Fibroblast of skin of scalp (primary cell): ENCODE measurements at regions not wholly inside any gene's neighbourhood (a gene's known extent, or its start where the extent isn't known, plus 50 kb on each side); places are given as distances from the start of the nearest gene placed in this dataset.
"Not testable (repeated sequence)": the region's sequence is repeated elsewhere in the genome, so short reads cannot be mapped to it uniquely, and the experiment has no call there.

Experiments
- DNase-seq: peaks from one replicate; pipeline ENCODE4 v3.0.0-alpha.2; 2013

DNA sequence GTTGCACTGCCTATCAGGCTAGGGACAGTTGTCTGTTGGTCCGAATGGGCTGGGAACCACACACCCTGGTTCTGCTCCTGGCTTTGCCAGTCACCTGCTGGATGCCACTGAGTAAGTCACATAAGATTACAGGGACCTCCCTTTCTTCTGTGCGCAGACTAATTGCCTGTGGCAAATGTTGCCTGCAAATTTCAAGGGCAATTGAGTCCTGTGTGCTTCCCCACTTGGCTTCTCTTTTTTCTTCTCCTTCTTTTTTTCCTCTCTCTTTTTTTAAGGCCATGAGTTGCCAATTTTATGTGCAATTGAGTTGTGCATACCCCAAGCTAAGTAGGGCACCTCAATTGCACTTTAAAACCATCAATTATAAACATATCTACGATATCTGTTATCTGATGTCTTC, 963.4 kb downstream of the MCTP2 start:
- DNase-seq: no peak

DNA sequence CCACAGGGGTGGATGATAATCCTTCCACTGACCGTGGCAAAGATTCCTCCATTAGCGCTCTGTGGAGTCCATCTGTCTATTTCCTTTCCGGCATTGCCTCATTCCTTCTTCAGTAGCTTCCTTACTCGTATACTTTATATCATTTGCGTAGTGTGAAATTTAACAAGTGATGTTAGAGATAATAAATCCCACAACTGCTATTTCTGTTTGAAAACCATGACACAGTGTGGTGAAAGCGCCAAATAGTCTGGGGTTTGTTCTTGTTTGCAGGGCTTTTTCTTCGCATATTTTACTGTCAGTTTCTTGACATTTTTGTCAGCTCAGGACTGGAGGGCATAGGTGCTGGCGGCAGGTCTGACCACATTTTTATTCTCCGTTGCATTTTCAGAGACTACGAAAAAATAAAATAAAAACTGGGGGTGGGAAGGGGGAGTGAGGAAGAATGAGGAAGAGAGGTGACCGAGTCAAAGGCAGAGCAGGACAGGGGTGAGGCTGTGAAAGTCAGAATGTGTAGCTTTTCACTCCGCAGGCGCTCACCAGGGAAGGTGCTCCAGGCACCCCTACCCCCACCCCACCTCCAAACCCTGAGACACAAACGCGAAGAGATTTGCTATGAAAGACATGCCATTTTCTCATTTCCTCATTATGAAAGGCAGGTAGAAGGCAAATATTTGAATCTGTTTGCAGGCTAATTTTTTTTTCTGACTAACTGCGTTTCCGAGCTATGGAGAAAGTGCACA, 965.0 kb downstream of the MCTP2 start:
- DNase-seq: no peak

- DNase-seq: no peak
These were observed 971.4 kb downstream of the MCTP2 start for GRCh38 chr15:95202569-95203349.

- DNase-seq: no peak
These were observed 973.7 kb downstream of the MCTP2 start for GRCh38 chr15:95205077-95205476.

DNA sequence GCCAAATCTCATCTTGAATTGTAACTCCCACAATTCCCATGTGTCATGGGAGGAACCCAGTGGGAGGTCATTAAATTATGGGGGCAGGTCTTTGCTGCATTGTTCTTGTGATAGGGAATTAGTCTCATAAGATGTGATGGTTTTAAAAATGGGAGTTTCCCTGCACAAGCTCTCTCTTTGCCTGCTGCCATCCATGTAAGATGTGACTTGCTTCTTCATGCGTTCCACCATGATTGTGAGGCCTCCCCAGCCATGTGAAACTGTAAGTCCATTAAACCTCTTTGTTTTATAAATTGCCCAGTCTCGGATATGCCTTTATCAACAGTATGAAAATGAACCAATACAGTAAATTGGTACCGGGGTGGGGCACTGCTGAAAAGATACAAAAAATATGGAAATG, 974.5 kb downstream of the MCTP2 start:
- not testable (repeated sequence) for DNase-seq

GRCh38 chr15:95208071-95208470, 976.7 kb downstream of the MCTP2 start:
- no peak for DNase-seq

DNA sequence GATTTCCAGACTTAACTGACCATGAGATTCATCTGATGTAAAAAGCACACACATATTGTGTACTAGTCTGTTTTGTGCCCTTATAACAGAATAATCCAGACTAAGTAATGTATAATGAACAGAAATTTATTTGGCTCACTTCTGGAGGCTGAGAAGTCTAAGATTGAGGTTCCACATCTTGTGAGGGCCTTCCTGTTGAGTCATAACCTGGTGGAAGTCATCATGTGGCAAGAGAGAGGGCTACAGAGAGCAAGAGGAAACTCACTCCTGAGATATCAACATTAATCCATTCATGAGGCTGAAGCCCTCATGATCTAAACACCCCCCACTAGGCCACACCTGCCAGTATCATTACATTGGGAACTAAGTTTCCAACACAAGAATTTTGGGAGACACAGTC, 977.6 kb downstream of the MCTP2 start:
- no peak for DNase-seq

- DNase-seq: no peak
These were observed 979.1 kb downstream of the MCTP2 start for GRCh38 chr15:95210436-95210981.

DNA sequence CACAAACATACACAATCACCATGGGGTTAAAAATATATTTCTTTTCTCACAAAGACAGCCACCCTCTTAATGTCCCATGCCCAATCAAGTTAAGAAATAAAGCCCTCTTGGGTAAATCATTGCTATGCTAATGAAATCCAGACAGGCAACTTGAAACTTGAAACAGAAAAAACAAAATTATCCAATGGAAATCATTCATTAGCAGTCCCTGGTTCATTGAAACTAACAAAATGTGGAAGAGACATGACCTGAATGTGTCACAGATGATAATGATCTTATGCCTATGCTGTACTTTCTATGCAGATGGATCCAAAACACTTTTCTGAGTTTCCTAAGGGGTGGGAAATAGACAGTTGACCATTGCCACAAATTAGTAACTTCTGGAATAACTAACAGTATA, 983.7 kb downstream of the MCTP2 start:
- DNase-seq: no peak

DNA sequence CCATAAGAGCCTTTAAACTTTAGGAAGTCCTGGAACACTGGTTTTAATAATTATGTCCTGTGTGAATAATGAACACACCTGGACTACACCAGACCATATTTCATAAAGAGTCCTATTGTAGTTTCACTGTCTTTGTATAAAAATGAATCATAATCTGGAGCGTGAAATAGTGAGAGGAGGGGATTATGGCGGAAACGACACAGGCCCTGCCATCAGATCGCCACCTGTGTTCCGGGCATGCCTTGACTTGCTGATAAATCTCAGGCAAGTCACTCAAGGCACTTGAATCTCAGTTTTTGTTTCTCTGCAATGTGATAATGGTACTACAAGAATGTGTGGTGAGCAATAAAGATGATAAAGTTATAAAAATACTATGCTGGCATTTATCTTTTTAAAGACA, 995.5 kb downstream of the MCTP2 start:
- no peak for DNase-seq

DNA sequence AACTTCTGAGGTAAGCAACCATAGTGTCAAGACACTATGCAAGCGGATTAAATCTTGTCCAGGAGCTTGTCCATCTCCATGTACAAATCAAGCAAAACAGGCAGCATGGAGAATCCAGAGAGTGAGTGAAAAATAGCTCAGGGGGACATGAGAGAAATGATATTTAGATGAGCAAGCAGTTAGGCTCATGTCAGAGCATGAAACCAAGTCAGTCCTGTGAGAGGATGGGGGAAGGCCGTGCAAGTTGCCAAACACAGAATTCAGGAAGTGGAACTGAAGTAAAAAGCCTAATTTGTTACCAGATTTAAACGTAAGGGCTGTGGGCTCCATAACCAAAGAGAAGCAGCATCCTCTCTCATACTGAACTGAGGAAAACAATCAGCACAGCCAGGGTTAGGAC, 995.9 kb downstream of the MCTP2 start:
- DNase-seq: no peak

DNA sequence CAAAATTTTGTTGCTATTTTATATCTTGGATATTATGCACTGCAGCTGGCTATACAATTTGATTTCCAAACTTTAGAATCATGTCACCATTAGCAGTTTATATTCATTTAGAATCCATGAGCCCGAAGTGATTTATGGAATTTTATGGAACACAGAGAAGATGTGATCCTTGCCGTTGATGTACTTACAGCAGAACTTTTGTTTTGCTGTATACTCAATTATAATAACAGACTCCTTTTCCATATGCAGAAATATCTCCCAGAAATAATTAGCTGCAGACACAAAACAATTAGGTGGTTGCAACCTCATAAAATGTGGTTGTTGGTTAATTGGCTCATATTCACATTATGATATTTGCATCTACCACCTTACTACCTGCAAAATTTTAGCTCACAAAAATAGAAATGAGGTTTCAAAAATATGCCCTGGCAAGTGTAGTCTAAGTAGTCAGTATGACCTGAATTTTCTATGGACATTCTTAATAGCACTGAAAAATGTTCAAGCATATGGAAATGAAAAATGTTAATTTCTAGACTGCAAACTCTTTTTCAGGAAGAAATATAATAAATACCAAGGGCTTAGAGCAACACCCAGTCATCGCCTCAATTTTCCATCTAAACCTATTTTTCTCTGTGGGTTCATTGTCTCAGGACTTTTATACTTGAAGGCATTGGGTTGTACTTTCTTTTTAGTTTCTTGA, 997.6 kb downstream of the MCTP2 start:
- DNase-seq: no peak

DNA sequence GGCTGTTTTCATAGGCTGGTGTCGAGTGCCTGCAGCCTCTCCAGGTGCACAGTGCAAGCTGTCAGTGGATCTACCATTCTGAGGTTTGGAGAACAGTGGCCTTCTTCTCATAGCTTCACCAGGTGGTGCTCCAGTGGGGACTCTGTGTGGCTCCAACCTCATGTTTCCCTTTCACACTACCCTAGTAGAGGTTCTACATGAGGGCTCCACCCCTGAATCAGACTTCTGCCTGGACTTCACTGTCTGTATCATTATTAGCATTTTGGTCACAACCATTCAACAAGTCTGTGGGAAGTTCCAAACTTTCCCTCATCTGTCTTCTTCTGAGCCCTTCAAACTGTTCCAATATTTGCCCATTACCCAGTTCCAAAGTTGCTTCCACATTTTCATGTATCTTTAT, 1003.7 kb downstream of the MCTP2 start:
- DNase-seq: no peak

DNA sequence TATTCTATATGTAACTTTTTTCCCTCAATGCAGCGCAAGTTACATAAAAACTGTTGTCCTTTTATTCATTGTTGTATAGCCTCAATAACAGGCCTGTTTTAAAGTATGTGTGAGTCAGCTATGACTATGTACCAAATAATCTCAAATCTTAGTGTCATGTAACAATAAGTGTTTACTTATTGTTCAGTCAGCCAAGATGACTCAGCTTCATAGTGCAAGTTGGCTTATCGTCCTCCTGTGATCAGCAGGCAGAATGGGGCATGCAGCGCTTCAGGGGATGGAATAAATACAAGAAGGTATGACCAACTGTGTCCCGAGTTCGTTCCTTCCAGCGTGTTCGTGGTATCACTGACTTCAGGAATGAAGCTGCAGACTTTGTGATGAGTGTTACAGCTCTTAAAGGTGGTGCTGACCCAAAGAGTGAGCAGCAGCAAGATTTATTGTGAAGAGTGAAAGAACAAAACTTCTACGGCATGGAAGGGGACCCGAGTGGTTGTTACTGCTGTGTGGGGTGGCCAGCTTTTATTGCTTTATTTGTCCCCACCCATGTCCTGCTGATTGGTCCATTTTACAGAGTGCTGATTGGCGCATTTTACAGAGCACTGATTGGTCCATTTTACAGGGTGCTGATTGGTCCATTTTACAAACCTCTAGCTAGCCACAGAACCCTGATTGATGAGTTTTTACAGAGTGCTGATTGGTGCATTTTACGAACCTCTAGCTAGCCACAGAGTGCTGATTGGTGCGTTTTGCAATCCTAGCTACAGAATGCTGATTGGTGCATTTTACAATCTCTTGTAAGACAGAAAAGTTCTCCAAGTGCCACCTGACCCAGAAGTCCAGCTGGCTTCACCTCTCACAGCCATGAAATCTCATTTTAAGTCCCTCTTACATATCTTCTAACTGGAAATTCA, 1016.0 kb downstream of the MCTP2 start:
- DNase-seq: peak; percentile 84

GRCh38 chr15:95249524-95249923, 1018.2 kb downstream of the MCTP2 start:
- DNase-seq: no peak

DNA sequence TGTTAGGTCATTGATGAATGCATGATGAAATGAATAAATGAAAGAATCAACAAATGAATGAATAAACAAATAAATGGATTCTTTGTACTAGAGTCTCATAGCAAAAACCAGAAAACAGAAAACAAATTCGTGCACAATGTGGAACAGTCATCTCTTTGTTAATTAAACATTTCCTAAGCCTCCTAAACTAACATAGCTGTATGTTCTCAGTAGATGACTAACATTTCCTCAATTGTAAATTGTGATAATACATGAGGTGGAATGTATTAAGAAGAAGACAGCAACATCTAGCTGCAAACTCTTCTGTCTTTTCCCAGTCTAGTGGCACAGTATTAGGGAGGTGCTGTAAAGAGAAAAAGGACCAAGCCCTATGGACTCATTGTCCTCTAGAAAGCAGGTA, 1021.0 kb downstream of the MCTP2 start:
- DNase-seq: no peak

DNA sequence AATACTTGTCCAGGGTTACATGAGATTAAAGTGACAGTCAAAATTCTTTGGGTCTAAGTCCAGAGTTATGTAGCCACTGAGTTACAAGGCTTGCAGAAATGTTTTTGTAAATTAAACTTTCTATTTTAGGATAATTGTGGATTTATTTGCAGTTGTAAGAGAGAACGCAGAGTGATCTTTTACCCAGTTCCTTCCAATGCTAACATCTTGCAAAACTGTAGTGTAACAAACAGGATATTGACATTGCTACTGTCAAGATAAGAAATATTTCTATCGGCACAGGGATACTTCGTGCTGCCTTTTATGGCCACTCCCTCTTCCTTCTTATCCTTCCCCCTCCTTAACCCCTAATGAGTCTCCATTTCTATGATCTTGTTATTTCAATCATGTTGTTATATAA, 1022.9 kb downstream of the MCTP2 start:
- no peak for DNase-seq

DNA sequence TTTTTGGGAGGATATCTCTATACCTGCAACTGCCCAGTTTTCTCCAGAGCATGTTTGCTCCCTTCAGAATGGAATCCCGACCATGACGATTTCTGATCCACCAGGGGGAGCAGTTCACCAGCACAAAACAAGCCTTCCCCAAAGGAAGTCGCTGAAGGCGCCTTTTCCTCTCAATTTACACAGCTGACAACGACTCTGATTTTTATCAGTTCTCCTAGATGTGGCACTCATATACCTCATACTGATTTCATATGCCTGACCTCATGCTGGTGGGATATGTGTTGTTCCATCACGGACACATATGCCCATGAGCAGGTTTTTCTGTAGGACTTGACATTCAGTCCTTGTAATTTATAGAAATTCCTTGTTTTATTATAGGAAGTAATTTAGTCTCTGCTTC, 1028.2 kb downstream of the MCTP2 start:
- DNase-seq: peak; percentile 80

GRCh38 chr15:95259965-95260364, 1028.6 kb downstream of the MCTP2 start:
- DNase-seq: no peak

GRCh38 chr15:95260856-95261255, 1029.5 kb downstream of the MCTP2 start:
- no peak for DNase-seq

- no peak for DNase-seq
These were observed 1030.2 kb downstream of the MCTP2 start for GRCh38 chr15:95261546-95261945.

DNA sequence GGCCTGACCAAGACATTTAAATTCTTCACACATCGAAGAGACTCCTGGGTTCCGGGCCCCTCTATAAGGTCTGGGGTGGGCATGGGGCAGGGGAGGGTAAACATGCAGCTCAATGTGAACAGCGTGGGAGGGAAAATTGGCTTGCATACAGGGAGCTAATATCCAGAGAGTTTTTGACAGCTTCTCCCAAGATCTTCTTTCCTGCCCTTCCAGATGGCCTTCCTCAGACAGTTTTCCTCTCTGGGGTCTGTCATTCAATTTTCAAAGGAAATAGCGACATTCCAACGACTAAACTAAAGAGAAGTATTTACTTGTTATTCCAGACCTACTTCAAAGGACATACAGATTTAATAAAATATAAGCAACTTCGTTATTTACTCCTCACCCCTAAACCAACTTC, 1030.6 kb downstream of the MCTP2 start:
- no peak for DNase-seq
